HepG2 (cell line): ENCODE measurements at regions not wholly inside any gene's neighbourhood (a gene's known extent, or its start where the extent isn't known, plus 50 kb on each side); places are given as distances from the start of the nearest gene placed in this dataset.

Experiments
- ATAC-seq: fragments of 200-7000 bp; cut with Tn5 transposase; 3 replicates; pipeline ENCODE4 v1.9.1; 2020; ENCODE audit warnings: mild to moderate bottlenecking, moderate library complexity
- BruUV-seq: library from RNA; stranded (reverse); fragments of 400-500 nt; replicated peaks from 2 replicates; lab custom pipeline; 2021; lab: Mats Ljungman, UMichigan
- CTCF ChIA-PET: fragments of 300-600 bp; formaldehyde crosslinking; extraction: SDS; loops from one replicate; lab custom pipeline; 2021; ENCODE audit warnings: low total read pairs, inconsistent platforms, low intra/inter-chr PET ratio; lab: Yijun Ruan, JAX
- POLR2A ChIA-PET: fragments of 350-600 bp; sonication (Branson Sonifier 250); formaldehyde crosslinking; loops from one replicate; lab custom pipeline; 2020; ENCODE audit warnings: antibody characterized with exemption, inconsistent platforms; lab: Yijun Ruan, JAX
- DNase-seq: peaks from one replicate; pipeline ENCODE4 v3.0.0-alpha.2; 2015; ENCODE audit warnings: low spot score
- FAIRE-seq: peaks from 3 replicates; lab custom pipeline; 2011; peaks lifted over from hg19 to GRCh38; lab: Jason Lieb, UNC
- H2AFZ ChIP-seq: one replicate; pipeline ENCODE4 v1.6.1; 2011; ENCODE audit warnings: low read length, inconsistent platforms
- H3K27ac ChIP-seq: fragments of 300-600 bp; 3 replicates; pipeline ENCODE4 v1.8.0; 2011; ENCODE audit warnings: mixed run types, mild to moderate bottlenecking, mixed read lengths, low read length, inconsistent platforms; ENCODE audit not compliant: insufficient read depth; ENCODE audit errors: extremely low read length
- H3K27me3 ChIP-seq, 2 experiments: fragments of 200-600 bp in 1 of 2; 2 replicates in 1 of 2; 3 replicates in 1 of 2; pipeline versions ENCODE4 v1.6.0 to v1.8.0; 2011; ENCODE audit warnings: low read length in 2 of 2, mild to moderate bottlenecking in 2 of 2, moderate library complexity in 2 of 2, inconsistent platforms in 1 of 2; ENCODE audit not compliant: insufficient read depth in 2 of 2, control insufficient read depth in 1 of 2
- H3K36me3 ChIP-seq, 2 experiments: fragments of 200-600 bp in 1 of 2; replicated peaks in 1 of 2; 2 replicates in 1 of 2; 3 replicates in 1 of 2; pipeline versions ENCODE4 v1.5.1 to v1.8.0; 2011; ENCODE audit warnings: low read length in 2 of 2, inconsistent platforms in 1 of 2; ENCODE audit not compliant: insufficient read depth in 2 of 2, control insufficient read depth in 1 of 2
- H3K4me1 ChIP-seq: 2 replicates; pipeline ENCODE4 v1.5.1; 2012; ENCODE audit warnings: low read length, inconsistent platforms; ENCODE audit not compliant: insufficient read depth
- H3K4me2 ChIP-seq: 2 replicates; pipeline ENCODE4 v1.6.0; 2011; ENCODE audit warnings: low read depth, low read length, inconsistent platforms
- H3K4me3 ChIP-seq, 3 experiments: fragments of 200-600 bp in 1 of 3; sonication (generic), shearing (Covaris generic) in 1 of 3; replicated peaks in 1 of 3; 2 replicates each; pipeline ENCODE4 v1.5.1; 2011 to 2016; ENCODE audit warnings: low read length in 3 of 3, inconsistent platforms in 2 of 3, low read depth in 2 of 3, mild to moderate bottlenecking in 2 of 3, control low read depth in 1 of 3, mixed read lengths in 1 of 3; ENCODE audit not compliant: insufficient read depth in 1 of 3
- H3K79me2 ChIP-seq: one replicate; pipeline ENCODE4 v1.6.1; 2011; ENCODE audit warnings: low read length, inconsistent platforms; ENCODE audit not compliant: insufficient read depth
- H3K9ac ChIP-seq: 2 replicates; pipeline ENCODE4 v1.6.0; 2011; ENCODE audit warnings: mild to moderate bottlenecking, low read depth, low read length, inconsistent platforms; ENCODE audit not compliant: insufficient read depth
- H3K9me3 ChIP-seq: 2 replicates; pipeline ENCODE4 v1.5.1; 2012; ENCODE audit warnings: mild to moderate bottlenecking, low read length
- H4K20me1 ChIP-seq: 2 replicates; pipeline ENCODE4 v1.6.0; 2011; ENCODE audit warnings: inconsistent platforms, mild to moderate bottlenecking, low read length, moderate library complexity; ENCODE audit not compliant: insufficient read depth
- ARNTL ChIP-seq: sonication (generic); formaldehyde crosslinking; IDR thresholded peaks from 2 replicates; pipeline ENCODE4 v1.4.0; 2020; ENCODE audit warnings: mild to moderate bottlenecking, missing genetic modification reagents
- DMAP1 ChIP-seq: IDR thresholded peaks from 2 replicates; pipeline ENCODE4 v1.6.1; 2016
- EED ChIP-seq: sonication (generic); formaldehyde crosslinking; IDR thresholded peaks from 2 replicates; pipeline ENCODE4 v1.5.0; 2020; ENCODE audit warnings: mild to moderate bottlenecking, missing genetic modification reagents
- GATA4 ChIP-seq: sonication (generic); IDR thresholded peaks from 2 replicates; pipeline ENCODE4 v1.6.1; 2016; ENCODE audit warnings: antibody characterized with exemption, low read depth, borderline replicate concordance
- GTF3A ChIP-seq: sonication (generic); formaldehyde crosslinking; conservative IDR thresholded peaks from 2 replicates; pipeline ENCODE4 v1.4.0; 2020; ENCODE audit warnings: mild to moderate bottlenecking, missing genetic modification reagents
- HMGA1 ChIP-seq: sonication (generic); formaldehyde crosslinking; conservative IDR thresholded peaks from 2 replicates; pipeline ENCODE4 v1.4.0; 2020; ENCODE audit warnings: missing genetic modification reagents
- KLF15 ChIP-seq: sonication (generic); formaldehyde crosslinking; IDR thresholded peaks from 2 replicates; pipeline ENCODE4 v1.8.1; 2023; ENCODE audit warnings: borderline replicate concordance, mild to moderate bottlenecking, inconsistent platforms, missing genetic modification reagents, mixed read lengths
- MTA3 ChIP-seq: sonication (generic); formaldehyde crosslinking; IDR thresholded peaks from 2 replicates; pipeline ENCODE4 v1.4.0; 2020; ENCODE audit warnings: missing genetic modification reagents
- POGZ ChIP-seq: sonication (generic); formaldehyde crosslinking; IDR thresholded peaks from 2 replicates; pipeline ENCODE4 v1.4.0; 2020; ENCODE audit warnings: mild to moderate bottlenecking, missing genetic modification reagents
- REXO4 ChIP-seq: sonication (generic); formaldehyde crosslinking; IDR thresholded peaks from 2 replicates; pipeline ENCODE4 v1.8.0; 2022; ENCODE audit warnings: missing genetic modification reagents, mild to moderate bottlenecking, borderline replicate concordance
- SATB2 ChIP-seq: sonication (generic); formaldehyde crosslinking; IDR thresholded peaks from 2 replicates; pipeline ENCODE4 v1.5.0; 2020; ENCODE audit warnings: missing genetic modification reagents
- SIN3B ChIP-seq: fragments of 150-350 bp; IDR thresholded peaks from 2 replicates; pipeline ENCODE4 v1.6.1; 2014; ENCODE audit warnings: low read length
- SNRNP70 ChIP-seq: fragments of 200-400 bp; formaldehyde crosslinking; IDR thresholded peaks from 2 replicates; pipeline ENCODE4 v1.6.1; 2017; ENCODE audit warnings: mild to moderate bottlenecking, low read depth, low read length, moderate library complexity
- TBP ChIP-seq: sonication (generic); formaldehyde crosslinking; IDR thresholded peaks from 2 replicates; pipeline ENCODE4 v1.5.0; 2020; ENCODE audit warnings: missing genetic modification reagents
- TBX3 ChIP-seq: fragments of 450-650 bp; IDR thresholded peaks from 2 replicates; pipeline ENCODE4 v1.6.1; 2017; ENCODE audit warnings: antibody characterized with exemption, mild to moderate bottlenecking, inconsistent platforms, borderline replicate concordance
- TGIF2 ChIP-seq: IDR thresholded peaks from 2 replicates; pipeline ENCODE4 v1.6.1; 2016; ENCODE audit warnings: control low read depth, missing compliant biosample characterization
- ZBTB7A ChIP-seq: sonication (generic); formaldehyde crosslinking; IDR thresholded peaks from 2 replicates; pipeline ENCODE4 v1.8.0; 2022; ENCODE audit warnings: mild to moderate bottlenecking, missing genetic modification reagents
- ZNF160 ChIP-seq: sonication (generic); formaldehyde crosslinking; IDR thresholded peaks from 2 replicates; pipeline ENCODE4 v1.8.0; 2022; ENCODE audit warnings: mild to moderate bottlenecking, inconsistent platforms, missing genetic modification reagents
- ZNF282 ChIP-seq: fragments of 450-650 bp; IDR thresholded peaks from 2 replicates; pipeline ENCODE4 v1.6.1; 2018; ENCODE audit not compliant: partially characterized antibody
- ZSCAN30 ChIP-seq: sonication (generic); formaldehyde crosslinking; IDR thresholded peaks from 2 replicates; pipeline ENCODE4 v1.5.0; 2020; ENCODE audit warnings: mild to moderate bottlenecking, missing genetic modification reagents
- WGBS: methylation state at CpG from one replicate; pipeline ENCODE4 v1.1.6; 2017; ENCODE audit warnings: low lambda C conversion rate; 5-methylcytosine and 5-hydroxymethylcytosine counted together
- in situ Hi-C: cut with HindIII; loops from 2 replicates; pipeline ENCODE4 v1.10.0; 2017; ENCODE audit warnings: low pct_unique_long_range_greater_than_20kb; ENCODE audit not compliant: extremely low pct_ligation_motif_present
- intact Hi-C: fragments of 100-400 bp; cut with micrococcal nuclease; formaldehyde crosslinking; loops from one replicate; pipeline ENCODE4 v1.10.0; 2022; ENCODE audit not compliant: unreplicated experiment
- TF ChIP-seq, protein P1 (sequence below): sonication (generic); formaldehyde crosslinking; IDR thresholded peaks from 2 replicates; pipeline ENCODE4 v1.5.0; 2020; ENCODE audit warnings: missing genetic modification reagents
- TF ChIP-seq, protein P2 (sequence below): sonication (generic); formaldehyde crosslinking; conservative IDR thresholded peaks from 2 replicates; pipeline ENCODE4 v1.8.0; 2022; ENCODE audit warnings: mild to moderate bottlenecking, moderate library complexity, missing genetic modification reagents

DNA sequence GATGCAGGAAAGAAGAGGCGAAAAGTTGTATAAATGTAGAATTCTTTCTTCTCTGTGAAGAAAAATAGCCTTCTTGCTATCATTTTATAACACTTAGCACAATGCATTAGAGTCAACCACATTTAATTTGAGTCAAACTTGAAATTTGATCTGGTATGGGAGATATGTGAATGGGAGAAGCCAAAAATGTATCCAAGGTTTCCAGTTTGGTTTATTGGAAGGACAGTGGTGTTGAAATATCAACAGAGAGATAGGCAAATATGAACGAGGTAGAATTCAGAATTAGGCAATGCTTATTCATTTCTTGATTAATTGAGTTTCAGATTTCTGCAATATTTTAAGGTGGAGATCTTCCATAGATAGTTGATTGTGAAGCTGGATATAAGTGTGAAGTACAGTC, 991.9 kb upstream of the CHAC2 start:
- no peak for TF ChIP-seq ZBTB7A (CRISPR knock-in tag)
- TF ChIP-seq GTF3A (CRISPR knock-in tag) = no peak
- no peak for TF ChIP-seq TBX3
- no peak for TF ChIP-seq SATB2 (CRISPR knock-in tag)
- no peak for TF ChIP-seq TBP (CRISPR knock-in tag)
- TF ChIP-seq GATA4 = no peak
- no peak for TF ChIP-seq HMGA1 (CRISPR knock-in tag)
- TF ChIP-seq, protein P1, sequence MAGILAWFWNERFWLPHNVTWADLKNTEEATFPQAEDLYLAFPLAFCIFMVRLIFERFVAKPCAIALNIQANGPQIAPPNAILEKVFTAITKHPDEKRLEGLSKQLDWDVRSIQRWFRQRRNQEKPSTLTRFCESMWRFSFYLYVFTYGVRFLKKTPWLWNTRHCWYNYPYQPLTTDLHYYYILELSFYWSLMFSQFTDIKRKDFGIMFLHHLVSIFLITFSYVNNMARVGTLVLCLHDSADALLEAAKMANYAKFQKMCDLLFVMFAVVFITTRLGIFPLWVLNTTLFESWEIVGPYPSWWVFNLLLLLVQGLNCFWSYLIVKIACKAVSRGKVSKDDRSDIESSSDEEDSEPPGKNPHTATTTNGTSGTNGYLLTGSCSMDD (CRISPR knock-in tag) = no peak
- TF ChIP-seq MTA3 = no peak
- no peak for TF ChIP-seq SIN3B
- no peak for TF ChIP-seq POGZ
- Histone ChIP-seq H3K4me2 (no peak overlapping the region), H3K9me3 (peaks cover 72% of the 10 kb centered on the region), H3K4me1 (no peaks in the 10 kb centered on the region), H3K27ac (no peak overlapping the region), H3K9ac (no peak overlapping the region), H3K36me3 (no peaks in the 10 kb centered on the region), H2AFZ (no peak overlapping the region), H3K79me2 (no peaks in the 10 kb centered on the region), H3K4me3 (no peak overlapping the region), H3K27me3 (no peaks in the 10 kb centered on the region), H4K20me1 (no peaks in the 10 kb centered on the region)
- no peak for FAIRE-seq
- 6% methylated on average over 2 of the region's 2 CpGs for WGBS
- ChIA-PET POLR2A (no interaction called here), CTCF (no interaction called here)
- in situ Hi-C loops = no loop called here
- BruUV-seq = no TSS peak
- no peak for DNase-seq
- no peak for ATAC-seq
- intact Hi-C loops = no loop called here

DNA sequence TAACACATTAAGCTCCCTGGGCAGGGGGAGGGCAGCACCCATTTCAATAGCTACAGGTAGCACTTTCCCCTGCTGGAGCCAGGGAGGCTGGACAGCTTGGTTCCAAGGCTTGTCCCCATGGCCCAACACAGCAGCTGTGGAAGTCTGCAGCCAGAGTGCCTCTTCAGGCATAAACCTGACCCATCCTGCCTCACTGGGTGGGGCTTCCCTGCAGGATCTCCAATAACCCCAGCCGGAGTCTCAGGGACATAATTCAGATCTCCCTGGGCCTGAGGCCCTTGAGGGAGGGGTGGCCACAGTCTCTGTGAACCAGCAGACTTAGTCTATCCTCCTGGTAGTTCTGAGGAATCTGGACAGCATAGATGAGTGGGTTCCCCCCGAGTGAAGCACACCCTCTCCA, 1001.9 kb upstream of the CHAC2 start:
- H3K4me1 ChIP-seq = no peaks in the 10 kb centered on the region
- H3K27me3 ChIP-seq = no peaks in the 10 kb centered on the region
- intact Hi-C loops (no loop called here), in situ Hi-C loops (no loop called here)
- H3K27ac ChIP-seq = no peak overlapping the region
- ChIA-PET POLR2A (no interaction called here), CTCF (no interaction called here)
- FAIRE-seq (no peak), DNase-seq (no peak), ATAC-seq (no peak)
- no peak overlapping the region for H3K4me3 ChIP-seq
- H3K4me2 ChIP-seq = no peak overlapping the region
- no peak overlapping the region for H3K9ac ChIP-seq
- no peaks in the 10 kb centered on the region for H3K36me3 ChIP-seq
- no peak overlapping the region for H2AFZ ChIP-seq
- no peaks in the 10 kb centered on the region for H3K79me2 ChIP-seq
- H3K9me3 ChIP-seq = peaks cover 99% of the 10 kb centered on the region
- H4K20me1 ChIP-seq = no peaks in the 10 kb centered on the region
- BruUV-seq = no TSS peak
- WGBS = 6% methylated on average over 2 of the region's 2 CpGs
- TF ChIP-seq KLF15 (CRISPR knock-in tag) = no peak
- TF ChIP-seq ZNF282 = no peak
- no peak for TF ChIP-seq TGIF2 (CRISPR knock-in tag)
- TF ChIP-seq REXO4 = no peak
- TF ChIP-seq EED (CRISPR knock-in tag) = no peak
- no peak for TF ChIP-seq DMAP1
- no peak for TF ChIP-seq ZNF160 (CRISPR knock-in tag)
- TF ChIP-seq SNRNP70 = no peak
- TF ChIP-seq, protein P2, sequence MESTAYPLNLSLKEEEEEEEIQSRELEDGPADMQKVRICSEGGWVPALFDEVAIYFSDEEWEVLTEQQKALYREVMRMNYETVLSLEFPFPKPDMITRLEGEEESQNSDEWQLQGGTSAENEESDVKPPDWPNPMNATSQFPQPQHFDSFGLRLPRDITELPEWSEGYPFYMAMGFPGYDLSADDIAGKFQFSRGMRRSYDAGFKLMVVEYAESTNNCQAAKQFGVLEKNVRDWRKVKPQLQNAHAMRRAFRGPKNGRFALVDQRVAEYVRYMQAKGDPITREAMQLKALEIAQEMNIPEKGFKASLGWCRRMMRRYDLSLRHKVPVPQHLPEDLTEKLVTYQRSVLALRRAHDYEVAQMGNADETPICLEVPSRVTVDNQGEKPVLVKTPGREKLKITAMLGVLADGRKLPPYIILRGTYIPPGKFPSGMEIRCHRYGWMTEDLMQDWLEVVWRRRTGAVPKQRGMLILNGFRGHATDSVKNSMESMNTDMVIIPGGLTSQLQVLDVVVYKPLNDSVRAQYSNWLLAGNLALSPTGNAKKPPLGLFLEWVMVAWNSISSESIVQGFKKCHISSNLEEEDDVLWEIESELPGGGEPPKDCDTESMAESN (CRISPR knock-in tag) = no peak
- TF ChIP-seq ZSCAN30 (CRISPR knock-in tag) = no peak
- no peak for TF ChIP-seq ARNTL (CRISPR knock-in tag)
